Right ventricle myocardium superior (tissue), 1 donor: ENCODE measurements at regions not wholly inside any gene's neighbourhood (a gene's known extent, or its start where the extent isn't known, plus 50 kb on each side); places are given as distances from the start of the nearest gene placed in this dataset.
"Not testable (repeated sequence)": the region's sequence is repeated elsewhere in the genome, so short reads cannot be mapped to it uniquely, and the experiment has no call there.

Source experiments
- ATAC-seq: fragments of 200-7000 bp; cut with Tn5 transposase; one replicate; pipeline ENCODE4 v1.9.1; 2020; ENCODE audit warnings: mild to moderate bottlenecking; ENCODE audit not compliant: poor library complexity
- DNase-seq: peaks from one replicate; pipeline ENCODE4 v3.0.0-alpha.2; 2020
- intact Hi-C: fragments of 100-400 bp; cut with DNase I; formaldehyde crosslinking; loops from one replicate; pipeline ENCODE4 v1.11.2; 2022
- donor health status: DM: no; HTN: yes; CAD: no; lungs with severe emphysema.

DNA sequence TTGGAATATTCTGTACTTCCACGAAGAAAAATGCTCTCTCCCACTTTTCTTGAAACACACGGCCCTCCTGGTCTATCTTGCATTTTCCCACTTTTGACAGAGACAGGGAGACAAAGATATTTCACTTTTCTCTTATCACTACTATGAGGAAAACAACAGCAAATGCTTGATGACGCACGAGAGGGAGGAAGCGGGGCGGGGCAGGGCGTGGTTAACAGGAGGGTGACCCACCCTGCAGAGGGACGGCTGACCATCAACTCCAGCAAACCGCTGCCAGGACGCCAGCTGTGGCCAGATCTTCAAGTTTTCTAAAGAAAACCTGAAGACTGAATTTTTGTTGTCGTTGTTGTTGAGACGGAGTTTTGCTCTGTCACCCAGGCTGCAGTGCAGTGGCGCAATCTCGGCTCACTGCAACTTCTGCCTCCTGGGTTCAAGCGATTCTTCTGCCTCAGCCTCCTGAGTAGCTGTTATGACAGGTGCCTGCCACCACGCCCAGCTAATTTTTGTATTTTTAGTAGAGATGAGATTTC is 63.8 kb downstream of the NSUN5 start:
- intact Hi-C loops, ATAC-seq, DNase-seq: not testable (repeated sequence)

DNA sequence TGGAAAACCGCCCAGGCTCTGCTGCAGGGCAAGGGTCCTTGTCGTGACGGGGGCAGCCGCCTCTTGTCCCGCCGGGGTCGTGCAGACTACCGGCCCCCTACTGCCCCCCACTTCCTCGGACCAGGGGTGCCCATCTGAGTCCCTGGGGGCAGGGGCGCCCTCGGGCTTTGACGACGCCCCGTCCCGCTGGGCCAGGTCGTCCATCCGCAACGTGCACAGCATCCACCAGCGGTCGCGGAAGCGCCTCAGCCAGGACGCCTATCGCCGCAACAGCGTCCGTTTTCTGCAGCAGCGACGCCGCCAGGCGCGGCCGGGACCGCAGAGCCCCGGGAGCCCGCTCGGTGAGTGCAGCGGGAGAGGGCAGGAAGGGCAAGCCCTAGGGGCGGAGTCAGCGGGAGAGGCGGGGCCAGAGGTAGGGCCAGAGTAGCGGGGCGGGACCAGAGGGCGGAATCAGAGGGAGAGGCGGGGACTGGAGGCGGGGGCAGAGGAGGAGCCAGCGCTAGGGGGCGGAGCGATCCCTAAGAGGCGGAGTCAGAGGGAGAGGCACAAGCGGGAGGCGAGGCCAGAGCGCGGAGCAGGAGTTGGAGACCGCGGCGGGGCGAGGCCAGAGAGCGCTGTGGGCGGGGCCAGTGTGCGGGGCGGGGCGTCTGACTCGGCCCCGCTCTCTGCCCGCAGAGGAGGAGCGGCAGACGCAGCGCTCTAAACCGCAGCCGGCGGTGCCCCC is 73.5 kb downstream of the NSUN5 start:
- DNase-seq = peak; percentile 96
- intact Hi-C loops = not testable (repeated sequence)
- ATAC-seq = peak; percentile 97

DNA sequence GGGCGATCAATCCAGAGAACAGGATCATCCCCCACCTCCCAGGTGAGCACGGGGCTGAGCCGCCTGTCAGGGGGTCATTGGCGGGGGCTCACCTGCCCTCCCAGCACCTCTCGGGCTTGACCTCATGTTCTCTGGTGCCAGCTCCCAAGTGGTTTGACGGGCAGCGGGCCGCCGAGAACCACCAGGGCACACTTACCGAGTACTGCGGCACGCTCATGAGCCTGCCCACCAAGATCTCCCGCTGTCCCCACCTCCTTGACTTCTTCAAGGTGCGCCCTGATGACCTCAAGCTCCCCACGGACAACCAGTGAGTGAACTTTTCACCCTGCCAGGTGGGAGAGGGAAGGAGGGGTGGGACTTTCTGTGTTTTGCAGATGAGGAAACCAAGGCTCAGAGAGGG is 82.9 kb downstream of the NSUN5 start:
- ATAC-seq, intact Hi-C loops, DNase-seq: not testable (repeated sequence)

DNA sequence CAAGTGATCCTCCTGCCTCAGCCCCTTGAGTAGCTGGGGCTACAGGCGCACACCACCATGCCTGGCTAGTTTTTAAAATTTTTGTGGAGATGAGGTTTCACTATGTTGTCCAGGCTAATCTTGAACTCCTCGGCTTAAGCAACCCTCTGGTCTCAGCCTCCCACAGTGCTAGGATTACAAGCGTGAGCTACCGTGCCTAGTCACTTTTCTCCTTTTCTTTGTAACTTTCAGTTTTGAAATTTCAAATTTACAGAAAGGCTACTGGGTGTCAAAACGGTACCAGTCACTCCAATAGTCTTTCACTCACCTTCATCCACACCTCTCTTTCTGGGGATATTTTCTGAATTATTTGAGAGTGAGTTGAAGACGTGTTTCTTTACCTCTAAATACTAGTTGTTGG is 86.9 kb downstream of the NSUN5 start:
- ATAC-seq, DNase-seq, intact Hi-C loops: not testable (repeated sequence)

DNA sequence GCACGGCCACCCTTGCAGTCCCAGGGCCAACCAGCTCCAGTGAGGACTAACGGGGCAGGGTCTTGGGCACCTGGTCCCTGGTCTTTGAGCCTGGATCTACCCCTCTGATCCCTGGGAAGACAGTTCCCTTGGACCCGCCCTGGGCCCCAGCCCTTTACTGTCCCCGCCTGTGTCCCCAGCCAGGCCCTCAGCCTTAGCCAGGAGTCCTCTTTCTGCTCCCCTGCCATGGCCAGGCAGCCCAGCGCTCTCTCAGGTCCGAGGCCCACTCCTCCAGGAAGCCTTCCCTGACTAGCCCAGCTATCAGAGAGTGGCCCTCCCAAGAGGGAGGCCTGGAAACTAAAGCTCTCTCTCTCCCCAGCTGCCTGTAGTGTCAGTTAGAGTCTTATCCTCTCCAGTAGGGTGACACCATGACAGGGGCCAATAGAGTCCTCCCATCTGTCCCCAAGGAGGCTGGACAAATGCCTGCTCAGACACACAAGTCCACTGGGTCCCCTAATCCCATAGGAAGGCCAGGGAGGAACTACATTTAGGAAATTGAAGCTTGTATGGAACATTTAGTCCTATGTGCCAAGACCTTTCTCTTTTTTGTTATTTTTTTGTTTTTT is 87.8 kb downstream of the NSUN5 start:
- intact Hi-C loops, DNase-seq: not testable (repeated sequence)
- peak; percentile 46 for ATAC-seq

DNA sequence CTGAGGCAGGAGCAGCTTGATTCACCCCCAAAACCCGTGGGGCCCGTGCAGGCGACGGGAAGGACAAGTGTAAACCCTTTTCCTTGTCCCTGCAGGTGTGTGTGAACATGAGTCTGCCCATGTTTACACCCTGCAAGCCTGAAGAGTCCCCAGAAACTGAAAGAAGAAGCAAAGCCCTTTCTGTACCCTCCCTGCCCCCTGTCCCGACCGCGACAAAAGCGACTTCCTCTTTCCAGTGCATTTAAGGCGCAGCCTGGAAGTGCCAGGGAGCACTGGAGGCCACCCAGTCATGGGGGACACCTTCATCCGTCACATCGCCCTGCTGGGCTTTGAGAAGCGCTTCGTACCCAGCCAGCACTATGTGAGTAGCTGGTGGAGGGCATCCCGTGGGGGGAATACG is 88.3 kb downstream of the NSUN5 start:
- intact Hi-C loops, DNase-seq: not testable (repeated sequence)
- peak; percentile 76 for ATAC-seq

DNA sequence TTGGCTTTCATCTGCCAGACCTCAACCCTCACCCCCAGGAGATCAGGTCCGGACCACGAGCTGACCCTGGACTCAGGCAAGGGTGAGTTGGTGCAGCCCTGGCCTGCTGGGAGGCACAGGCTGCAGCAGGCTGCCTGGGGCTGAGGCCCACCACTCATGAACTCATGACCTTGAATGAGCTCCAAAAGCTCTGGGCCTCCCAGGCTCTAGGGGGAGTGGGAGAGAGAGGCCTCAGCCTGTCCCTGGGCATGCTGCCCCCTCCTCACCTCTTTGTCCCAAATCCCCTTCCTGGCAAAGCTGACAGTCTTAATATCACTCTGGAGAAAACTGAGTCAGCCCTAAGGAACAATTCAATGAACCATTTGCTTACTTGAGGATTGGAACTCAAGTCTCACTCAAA is 89.8 kb downstream of the NSUN5 start:
- intact Hi-C loops, ATAC-seq, DNase-seq: not testable (repeated sequence)

DNA sequence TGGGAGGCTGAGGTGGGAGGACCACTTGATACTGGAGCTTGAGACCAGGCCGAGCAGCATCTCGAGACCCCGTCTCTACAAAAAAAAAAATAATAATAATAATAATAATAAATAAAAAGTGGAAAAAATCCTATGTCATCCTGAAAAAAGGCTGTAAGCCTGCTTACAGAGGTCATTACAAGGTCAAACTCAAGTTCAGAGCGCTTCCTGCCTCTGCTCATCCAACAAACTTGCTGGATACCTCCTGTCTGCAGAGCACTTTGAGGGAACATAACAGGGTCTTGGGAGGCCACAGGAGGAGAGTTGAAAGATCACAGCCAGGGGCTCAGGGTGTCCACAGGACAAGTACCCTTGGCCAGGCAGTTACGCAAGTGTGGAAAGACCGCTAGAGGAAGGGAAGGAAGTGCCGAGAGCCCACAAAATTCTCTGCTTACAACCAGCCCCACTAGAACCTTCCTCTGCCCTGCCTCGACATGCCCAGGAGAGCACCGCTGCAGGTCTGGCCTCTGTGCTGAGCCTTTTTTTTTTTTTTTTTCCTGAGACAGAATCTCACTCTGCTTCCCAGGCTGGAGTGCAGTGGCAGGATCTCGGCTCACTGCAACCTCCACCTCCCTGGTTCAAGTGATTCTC is 92.5 kb downstream of the NSUN5 start:
- intact Hi-C loops, DNase-seq: not testable (repeated sequence)
- peak; percentile 18 for ATAC-seq

DNA sequence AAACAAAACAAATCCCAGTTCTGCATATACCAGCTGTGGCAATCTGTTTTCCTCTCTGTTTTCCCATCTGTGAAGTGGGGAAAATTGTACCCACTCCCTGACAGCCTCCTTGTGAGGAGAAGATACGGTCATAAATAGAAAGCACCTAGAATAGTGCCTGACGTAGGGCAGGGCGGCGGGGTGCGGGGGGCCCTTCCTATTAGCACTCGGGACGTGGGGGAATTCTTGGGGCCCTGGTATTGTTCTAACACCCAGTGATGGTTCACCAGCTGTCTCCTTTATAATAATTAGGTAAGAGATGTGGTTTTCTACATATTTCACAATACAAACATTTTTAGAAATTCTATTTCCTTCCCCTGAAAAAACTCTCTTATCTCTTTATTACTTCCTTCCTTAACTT is 93.4 kb downstream of the NSUN5 start:
- intact Hi-C loops, DNase-seq: not testable (repeated sequence)
- ATAC-seq = peak; percentile 44

DNA sequence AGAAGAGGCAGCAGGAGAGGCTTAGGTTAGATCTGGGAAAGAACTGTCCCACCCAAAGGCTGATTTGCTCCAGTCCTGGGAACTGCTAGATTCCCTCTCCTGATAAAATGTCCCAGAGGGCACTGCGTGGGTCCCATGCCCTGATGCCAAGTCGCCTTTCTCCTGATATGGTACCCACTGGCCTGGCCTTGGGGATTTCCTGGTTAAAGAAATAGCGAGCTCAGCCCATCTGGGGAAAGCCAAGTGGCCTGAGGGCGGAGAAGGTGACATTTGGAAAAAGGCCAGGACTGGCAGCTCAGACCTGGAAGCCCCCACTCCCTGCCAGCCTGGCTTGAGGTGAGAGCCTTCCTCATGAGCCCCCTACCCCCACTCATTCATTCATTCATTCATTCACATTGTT is 94.2 kb downstream of the NSUN5 start:
- peak; percentile 30 for DNase-seq
- intact Hi-C loops, ATAC-seq: not testable (repeated sequence)

DNA sequence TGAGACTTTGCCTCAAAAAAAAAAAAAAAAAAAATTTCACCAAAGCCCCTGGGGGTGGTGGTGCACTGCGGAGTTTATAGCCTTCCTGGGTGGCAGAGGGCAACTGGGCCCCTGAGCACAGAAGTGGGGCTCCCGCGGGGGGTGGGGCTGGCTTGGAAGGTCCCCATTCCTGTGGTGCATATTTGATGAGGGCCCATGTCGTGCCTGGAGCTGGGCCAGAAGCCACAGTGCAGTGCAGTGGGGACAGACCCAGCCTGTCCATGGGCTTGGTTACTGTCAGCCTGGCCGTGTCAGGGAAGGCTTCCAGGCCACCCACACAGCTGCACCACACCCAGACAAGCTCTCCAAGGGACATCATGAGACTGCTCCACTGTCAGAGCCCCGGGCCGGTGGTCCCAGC is 95.5 kb downstream of the NSUN5 start:
- peak; percentile 56 for DNase-seq
- peak; percentile 52 for ATAC-seq
- intact Hi-C loops = not testable (repeated sequence)

DNA sequence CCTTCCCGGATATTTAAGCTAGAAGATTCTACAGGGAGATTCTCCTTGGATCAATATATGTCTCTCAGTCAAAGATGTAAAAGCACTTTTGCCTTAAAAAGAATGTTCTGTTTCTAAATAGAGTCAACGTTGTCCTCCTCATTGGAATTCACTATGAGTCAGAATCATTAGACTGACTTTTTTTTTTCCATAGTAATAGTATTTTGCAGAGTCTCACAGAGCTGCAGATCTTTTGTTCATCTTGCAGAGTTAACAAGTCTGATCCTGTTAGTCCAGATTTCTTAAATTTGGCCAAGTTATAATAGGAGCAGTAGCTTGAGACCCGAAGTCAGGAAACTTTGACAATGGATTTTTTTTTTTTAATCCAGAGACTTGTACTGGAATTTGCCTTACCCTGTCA is 103.0 kb downstream of the NSUN5 start:
- DNase-seq, intact Hi-C loops, ATAC-seq: not testable (repeated sequence)

DNA sequence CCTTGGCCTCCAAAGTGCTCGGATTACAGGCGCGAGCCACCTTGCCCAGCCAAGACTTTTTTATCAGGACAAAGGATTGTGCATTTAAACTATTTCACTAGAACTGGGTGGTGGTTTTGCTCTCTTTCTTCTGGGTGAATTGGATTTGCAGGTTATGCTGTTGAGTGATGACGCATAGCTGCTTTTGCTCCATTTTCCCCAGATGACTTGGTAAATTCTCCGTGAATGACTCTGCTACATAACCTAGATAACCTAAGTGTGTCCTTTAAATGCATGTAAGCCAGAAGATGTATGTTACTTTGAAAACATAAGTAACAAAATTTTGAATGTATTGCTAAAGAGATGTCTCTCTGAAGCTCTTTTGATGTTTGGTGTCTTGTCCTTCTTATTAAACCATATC is 103.7 kb downstream of the NSUN5 start:
- DNase-seq, ATAC-seq, intact Hi-C loops: not testable (repeated sequence)

DNA sequence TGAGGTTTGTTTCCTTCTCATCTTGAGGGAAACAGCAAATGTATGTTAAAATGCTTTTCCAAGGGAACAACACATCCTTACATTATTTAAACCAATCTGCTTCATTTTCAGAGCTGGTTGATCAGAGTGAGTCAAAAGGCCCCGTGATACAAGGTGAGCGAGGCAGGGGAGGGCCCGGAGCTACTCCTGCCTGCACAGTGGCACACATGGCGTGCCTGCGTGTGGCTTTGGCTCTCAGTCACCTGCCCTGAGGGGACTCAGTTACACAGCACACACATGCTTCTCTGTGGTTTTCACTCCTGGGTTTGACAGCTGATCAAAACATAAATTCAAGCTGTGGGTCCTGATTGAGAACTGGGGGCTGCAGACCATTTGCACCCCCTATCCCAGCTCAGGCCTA is 105.3 kb downstream of the NSUN5 start:
- not testable (repeated sequence) for DNase-seq, ATAC-seq

DNA sequence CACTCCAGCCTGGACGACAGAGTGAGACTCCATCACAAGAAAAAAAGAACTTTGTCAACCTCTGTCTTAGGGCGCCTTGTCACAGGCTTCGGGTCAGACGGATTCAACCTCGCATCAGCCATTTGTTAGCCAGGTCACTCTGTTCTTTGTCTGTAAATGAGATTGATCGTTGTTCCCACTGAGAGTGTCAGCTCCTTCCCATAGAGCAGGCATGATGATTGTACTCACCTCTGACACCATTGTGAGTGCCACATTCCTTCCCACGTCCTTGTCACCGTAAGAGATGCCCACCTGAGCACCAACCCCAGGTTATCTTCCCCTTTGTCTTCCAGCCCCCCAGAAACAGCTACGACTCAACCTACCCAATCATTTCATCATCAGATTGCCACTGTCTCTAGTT is 107.4 kb downstream of the NSUN5 start:
- DNase-seq, intact Hi-C loops, ATAC-seq: not testable (repeated sequence)

More for the DNA sequence above, 105.3 kb downstream of the NSUN5 start:
- intact Hi-C loops = not testable (repeated sequence)

DNA sequence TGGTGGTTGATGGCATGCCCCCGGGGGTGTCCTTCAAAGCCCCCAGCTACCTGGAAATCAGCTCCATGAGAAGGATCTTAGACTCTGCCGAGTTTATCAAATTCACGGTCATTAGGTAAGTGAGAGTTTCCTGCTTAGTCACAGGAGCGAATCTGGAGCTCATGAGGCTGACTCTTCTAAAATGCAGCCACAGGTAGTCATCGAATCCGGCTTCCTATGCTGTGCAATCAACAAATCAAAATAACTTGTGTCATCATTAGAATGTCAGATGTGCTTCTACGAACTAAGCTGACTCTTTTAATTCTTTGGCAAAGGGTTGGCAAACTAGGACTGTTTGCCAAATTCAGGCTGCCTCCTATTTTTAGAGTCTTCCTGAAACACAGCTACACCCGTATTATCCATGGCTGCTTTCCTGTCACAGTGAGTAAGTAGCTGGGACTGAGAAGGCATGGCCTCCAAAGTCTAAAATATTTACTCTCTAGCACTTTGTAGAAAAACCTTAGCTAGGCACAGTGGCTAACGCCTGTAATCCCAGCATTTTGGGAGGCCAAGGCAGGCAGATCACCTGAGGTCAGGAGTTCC is 108.0 kb downstream of the NSUN5 start:
- DNase-seq, intact Hi-C loops: not testable (repeated sequence)
- peak; percentile 86 for ATAC-seq

DNA sequence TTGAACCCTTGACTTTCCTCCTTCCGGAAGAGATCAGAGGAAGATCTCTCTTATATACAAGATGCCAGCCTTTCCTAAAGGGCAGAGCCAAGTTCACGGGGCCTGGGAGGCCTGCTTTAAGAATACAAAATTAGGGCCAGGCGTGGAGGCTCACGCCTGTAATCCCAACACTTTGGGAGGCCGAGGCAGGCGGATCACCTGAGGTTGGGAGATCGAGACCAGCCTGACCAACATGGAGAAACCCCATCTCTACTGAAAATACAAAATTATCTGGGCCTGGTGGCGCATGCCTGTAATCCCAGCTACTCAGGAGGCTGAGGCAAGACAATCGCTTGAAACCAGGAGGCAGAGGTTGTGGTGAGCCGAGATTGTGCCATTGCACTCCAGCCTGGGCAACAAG is 108.2 kb upstream of the SPDYE9 start:
- ATAC-seq, DNase-seq, intact Hi-C loops: not testable (repeated sequence)

DNA sequence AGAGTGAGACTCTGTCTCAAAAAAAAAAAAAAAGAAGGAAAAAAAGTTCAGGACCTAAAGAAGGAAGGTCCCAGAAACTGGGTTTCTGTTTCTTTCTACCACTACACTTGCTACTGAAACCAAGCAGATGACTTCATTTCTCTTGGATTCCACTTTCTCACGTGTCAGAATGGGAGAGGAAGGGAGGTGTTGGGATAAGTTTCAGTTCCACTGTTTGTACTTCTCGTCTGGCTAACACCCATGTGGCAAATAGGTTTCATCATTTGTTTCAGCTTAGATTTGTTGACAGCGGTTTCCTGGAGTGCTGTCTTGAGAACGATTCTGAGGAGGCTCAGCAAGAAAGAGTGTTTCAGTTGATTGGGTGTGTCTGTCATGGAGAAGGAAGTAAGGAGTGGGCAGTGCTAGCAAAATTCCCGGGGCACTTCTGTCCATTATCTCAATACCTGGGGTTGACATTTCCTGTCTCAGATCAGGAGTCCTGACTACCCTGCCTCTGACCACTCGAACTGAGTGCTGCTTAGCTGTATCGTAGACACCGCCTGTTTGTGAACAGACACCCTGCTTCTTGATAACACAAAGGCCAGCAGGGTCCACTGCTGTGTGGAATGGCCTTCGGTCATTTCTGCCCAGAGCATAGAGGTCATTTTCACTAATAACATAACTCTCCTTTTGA is 104.8 kb upstream of the SPDYE9 start:
- DNase-seq, intact Hi-C loops: not testable (repeated sequence)
- ATAC-seq = peak; percentile 87
